Activated T-cell treated with anti-CD3 and anti-CD28 coated beads for 48 hours (primary cell): ENCODE measurements at regions not wholly inside any gene's neighbourhood (a gene's known extent, or its start where the extent isn't known, plus 50 kb on each side); places are given as distances from the start of the nearest gene placed in this dataset.

Experiments
- DNase-seq: peaks from one replicate; pipeline ENCODE4 v3.0.0-alpha.2; 2020; ENCODE audit warnings: low read depth

GRCh38 chr4:111602848-111603247 lies 542.4 kb upstream of the FAM241A start:
- DNase-seq = no peak

- DNase-seq = no peak
Measured at GRCh38 chr4:111605111-111605510, 540.1 kb upstream of the FAM241A start.

GRCh38 chr4:111610681-111611080 lies 534.6 kb upstream of the FAM241A start:
- no peak for DNase-seq

- no peak for DNase-seq
Measured at GRCh38 chr4:111618908-111619307, 526.3 kb upstream of the FAM241A start.

- no peak for DNase-seq
Measured at GRCh38 chr4:111628437-111628836, 516.8 kb upstream of the FAM241A start.

- DNase-seq = no peak
Measured at GRCh38 chr4:111630705-111631104, 514.5 kb upstream of the FAM241A start.

- no peak for DNase-seq
Measured at GRCh38 chr4:111631215-111631999, 513.8 kb upstream of the FAM241A start.

- no peak for DNase-seq
Measured at GRCh38 chr4:111632641-111633151, 512.6 kb upstream of the FAM241A start.

GRCh38 chr4:111633663-111634266 lies 511.5 kb upstream of the FAM241A start:
- DNase-seq = no peak

- no peak for DNase-seq
Measured at GRCh38 chr4:111635646-111636045, 509.6 kb upstream of the FAM241A start.

GRCh38 chr4:111636961-111637585 lies 508.2 kb upstream of the FAM241A start:
- no peak for DNase-seq

- no peak for DNase-seq
Measured at GRCh38 chr4:111639120-111639690, 506.0 kb upstream of the FAM241A start.

GRCh38 chr4:111639876-111640275 lies 505.4 kb upstream of the FAM241A start:
- no peak for DNase-seq

GRCh38 chr4:111641813-111642579 lies 503.3 kb upstream of the FAM241A start:
- no peak for DNase-seq

- DNase-seq = no peak
Measured at GRCh38 chr4:111648056-111648455, 497.2 kb upstream of the FAM241A start.

GRCh38 chr4:111649308-111649707 lies 495.9 kb upstream of the FAM241A start:
- no peak for DNase-seq

- DNase-seq = no peak
Measured at GRCh38 chr4:111650146-111650545, 495.1 kb upstream of the FAM241A start.

GRCh38 chr4:111650674-111651086 lies 494.6 kb upstream of the FAM241A start:
- DNase-seq = no peak

GRCh38 chr4:111652236-111652635 lies 493.0 kb upstream of the FAM241A start:
- no peak for DNase-seq

- DNase-seq = no peak
Measured at GRCh38 chr4:111652986-111653385, 492.3 kb upstream of the FAM241A start.

- DNase-seq = no peak
Measured at GRCh38 chr4:111662496-111662895, 482.8 kb upstream of the FAM241A start.
